ENCODE measurements at regions not wholly inside any gene's neighbourhood (a gene's known extent, or its start where the extent isn't known, plus 50 kb on each side); places are given as distances from the start of the nearest gene placed in this dataset.
A peak's percentile ranks its signal among the peaks of the same experiment; 100 is the strongest.

DNA sequence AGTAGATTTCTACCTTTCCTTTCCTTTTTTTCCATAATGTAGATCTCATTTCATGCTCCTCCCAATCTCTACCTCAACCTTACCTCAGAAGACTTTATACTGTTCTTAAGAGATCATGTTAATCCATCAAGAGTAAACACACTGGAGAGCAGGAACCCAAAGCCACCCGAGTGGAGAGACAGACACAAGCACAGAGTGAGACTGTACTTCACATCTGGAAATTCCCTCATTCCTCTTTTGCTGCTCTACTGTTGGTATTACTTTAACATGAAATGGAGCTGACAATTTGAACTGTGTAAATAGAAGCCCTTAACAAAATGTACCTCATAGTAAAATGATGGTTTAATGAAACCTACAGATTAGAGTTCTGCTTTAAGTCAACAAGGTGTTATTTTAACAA lies 105.7 kb upstream of the RASGEF1B start:
- peak in 1 of 2 donors; percentile 32 for DNase-seq

GRCh38 chr4:81574991-81575390 lies 103.3 kb upstream of the RASGEF1B start:
- DNase-seq: no peak

GRCh38 chr4:81573840-81574239 lies 102.1 kb upstream of the RASGEF1B start:
- DNase-seq: peak in 1 of 2 donors; percentile 44

DNA sequence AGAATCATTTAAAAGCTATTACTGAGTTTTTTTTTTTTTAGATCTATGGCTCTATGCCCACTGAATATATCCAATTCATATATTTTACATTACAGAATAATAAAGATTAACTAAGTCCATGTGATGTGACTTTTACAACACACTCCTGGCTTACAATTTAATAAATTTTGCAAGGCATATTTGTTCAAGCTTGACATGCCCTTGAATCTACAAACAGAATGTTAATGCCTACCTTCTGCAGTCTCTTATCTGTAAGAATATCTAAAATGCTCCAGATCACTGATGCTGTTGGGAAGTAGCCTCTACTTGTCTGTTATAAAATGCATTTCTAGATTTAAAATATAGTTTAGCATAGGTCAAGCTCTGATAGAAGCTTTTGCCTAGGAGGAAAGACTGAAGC lies 100.7 kb upstream of the RASGEF1B start:
- no peak for DNase-seq

- no peak for DNase-seq
Observed at GRCh38 chr4:81571105-81571504, 99.4 kb upstream of the RASGEF1B start.

DNA sequence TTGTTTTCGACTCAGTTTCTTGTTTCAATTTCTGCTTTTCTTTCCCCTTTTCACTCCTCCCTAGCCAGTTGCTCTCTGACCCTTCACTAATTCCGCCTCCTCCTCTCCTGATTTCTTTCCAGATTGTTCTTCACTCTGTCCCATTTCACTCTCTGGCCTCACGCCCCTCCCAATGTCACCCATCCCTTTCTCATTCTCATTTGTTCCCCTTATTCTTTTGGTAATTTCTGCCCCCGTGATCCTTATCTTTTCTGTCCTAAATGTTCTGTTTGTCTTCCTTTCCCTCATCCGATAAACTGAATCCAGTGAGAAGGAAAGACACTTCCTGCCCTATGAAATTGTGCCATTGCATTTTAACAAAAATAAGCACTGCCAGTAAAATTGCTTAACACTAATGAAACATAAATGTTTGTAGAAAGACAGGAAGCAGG lies 94.5 kb upstream of the RASGEF1B start:
- DNase-seq: no peak

DNA sequence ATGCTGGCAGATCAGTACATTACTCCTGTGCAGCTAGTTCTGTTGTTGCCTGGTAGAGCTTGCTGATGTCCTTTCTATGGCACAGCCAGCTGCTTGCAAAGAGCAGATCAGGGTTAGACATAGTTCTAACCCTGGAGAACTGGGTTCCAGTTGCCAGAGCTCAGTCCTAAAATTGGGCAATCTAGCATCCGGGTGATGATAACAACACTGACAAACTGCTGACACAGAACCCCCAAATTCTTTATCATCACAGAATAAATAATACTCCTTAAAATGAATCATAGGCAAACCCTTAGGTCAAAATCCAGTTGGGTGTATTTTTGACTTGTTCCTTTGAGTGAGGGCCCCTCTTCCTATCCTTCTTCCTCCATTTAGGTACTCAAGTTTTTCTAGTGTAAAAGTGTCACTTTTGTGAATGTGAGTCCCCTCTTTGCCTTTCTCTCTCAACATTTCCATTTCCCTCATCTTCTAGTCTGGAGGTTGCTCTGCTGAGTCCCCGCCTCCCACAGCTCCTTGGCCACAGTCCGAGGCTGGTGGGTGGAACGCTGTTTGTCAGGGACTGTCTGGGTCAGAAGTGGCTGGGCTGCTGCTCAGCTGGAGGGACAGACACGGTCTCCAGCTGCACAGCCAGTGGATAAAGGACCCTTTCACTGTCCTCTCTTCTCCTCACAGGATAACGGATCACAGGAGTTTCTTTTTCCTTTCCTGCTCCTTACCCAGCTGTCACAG lies 93.6 kb upstream of the RASGEF1B start:
- peak; percentile 67 to 71 for DNase-seq

DNA sequence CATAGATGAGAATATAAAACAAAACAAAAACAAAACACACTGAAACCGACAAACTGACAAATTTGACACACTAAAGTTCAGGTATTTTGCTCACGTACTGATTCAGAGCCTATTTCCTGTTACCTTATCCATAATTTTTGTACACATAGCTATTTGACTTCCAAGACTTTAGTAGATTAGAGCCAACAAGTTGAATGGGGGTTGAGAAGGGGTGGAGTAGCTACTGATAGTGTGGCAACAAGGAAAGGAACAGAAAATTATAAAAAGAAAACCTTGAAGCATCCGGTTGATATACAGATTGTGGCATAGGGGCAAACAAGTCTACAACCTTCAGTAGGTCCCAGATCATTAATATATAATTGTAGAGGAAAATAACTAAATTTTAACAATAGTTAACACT lies 92.3 kb upstream of the RASGEF1B start:
- DNase-seq: no peak

- DNase-seq: peak; percentile 86 to 89
Observed at GRCh38 chr4:81562093-81562492, 90.4 kb upstream of the RASGEF1B start.

DNA sequence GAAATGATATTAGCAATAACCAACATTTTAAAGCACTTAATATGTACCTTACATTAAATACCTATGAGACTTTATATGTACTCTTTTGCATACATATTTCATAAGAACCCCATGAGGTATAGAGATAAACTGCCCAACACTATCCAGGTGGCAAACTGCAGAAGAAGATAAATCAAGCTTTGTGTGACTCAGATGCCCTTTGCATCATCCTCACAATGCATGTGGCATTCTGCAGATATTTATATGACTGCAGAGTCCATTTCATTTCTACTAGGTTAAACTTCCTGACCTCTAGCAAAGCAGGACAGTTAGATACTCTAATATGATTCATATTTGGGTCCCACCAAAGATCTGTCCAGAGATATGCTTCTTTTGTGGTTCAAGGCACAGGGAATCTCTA lies 85.6 kb upstream of the RASGEF1B start:
- DNase-seq: no peak

GRCh38 chr4:81555489-81555888 lies 83.8 kb upstream of the RASGEF1B start:
- no peak for DNase-seq

- DNase-seq: no peak
Observed at GRCh38 chr4:81552086-81552485, 80.4 kb upstream of the RASGEF1B start.

GRCh38 chr4:81550388-81550859 lies 78.7 kb upstream of the RASGEF1B start:
- no peak for DNase-seq

- no peak for DNase-seq
Observed at GRCh38 chr4:81549984-81550383, 78.3 kb upstream of the RASGEF1B start.

DNA sequence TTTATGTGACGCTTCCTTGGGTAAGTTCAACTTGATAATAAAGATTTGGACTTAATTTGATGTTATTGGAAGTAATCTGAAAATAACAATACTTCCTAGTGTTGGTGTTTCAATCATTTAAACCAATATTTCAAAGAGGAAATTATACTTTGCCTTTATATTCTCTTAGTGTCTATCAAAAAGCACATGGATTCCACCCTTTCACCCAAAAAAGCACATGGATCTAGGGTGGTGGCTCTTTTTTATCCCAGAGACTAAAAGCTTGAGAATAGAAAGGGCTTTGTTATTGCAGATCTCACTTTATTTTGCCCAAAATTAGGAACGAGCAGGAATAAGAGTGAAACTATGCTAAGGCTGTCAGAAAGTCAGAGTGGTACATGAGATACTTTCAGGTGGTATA lies 75.1 kb upstream of the RASGEF1B start:
- DNase-seq: no peak

GRCh38 chr4:81541161-81541945 lies 69.6 kb upstream of the RASGEF1B start:
- no peak for DNase-seq

DNA sequence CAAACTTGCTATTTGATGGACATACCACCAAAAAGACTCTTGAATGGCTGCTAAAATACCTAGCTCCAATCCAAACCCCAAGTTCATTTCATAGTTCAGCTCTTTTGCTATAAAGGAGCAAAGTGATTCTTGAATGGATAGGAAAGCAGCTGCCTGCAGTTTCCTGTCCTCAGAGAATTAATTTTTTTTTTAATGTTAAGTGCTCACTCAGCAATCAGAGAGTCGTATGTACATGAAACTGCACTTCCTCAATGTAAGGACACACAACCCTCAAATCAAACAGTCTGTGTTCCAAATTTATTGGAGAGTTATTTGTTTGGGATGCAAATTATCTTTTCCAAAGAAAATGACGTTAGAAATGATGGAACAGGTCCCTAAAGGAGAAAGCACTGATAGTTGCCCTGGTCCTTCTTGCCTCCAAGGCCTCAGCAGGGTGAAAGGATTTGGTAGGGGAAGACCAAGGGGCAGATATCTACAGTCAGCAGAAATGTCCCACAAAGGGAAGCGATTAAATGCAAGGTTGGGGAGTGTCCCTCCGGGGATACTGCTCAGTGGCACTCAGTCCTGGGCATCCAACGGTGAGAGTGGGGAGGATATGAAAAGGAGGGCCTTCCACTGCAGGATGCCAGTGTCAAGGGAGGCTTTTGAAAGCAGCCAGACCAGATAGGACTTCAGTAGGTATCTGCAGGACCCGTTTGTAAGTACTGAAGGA lies 67.2 kb upstream of the RASGEF1B start:
- DNase-seq: no peak

- DNase-seq: no peak
Observed at GRCh38 chr4:81531410-81531809, 59.7 kb upstream of the RASGEF1B start.

DNA sequence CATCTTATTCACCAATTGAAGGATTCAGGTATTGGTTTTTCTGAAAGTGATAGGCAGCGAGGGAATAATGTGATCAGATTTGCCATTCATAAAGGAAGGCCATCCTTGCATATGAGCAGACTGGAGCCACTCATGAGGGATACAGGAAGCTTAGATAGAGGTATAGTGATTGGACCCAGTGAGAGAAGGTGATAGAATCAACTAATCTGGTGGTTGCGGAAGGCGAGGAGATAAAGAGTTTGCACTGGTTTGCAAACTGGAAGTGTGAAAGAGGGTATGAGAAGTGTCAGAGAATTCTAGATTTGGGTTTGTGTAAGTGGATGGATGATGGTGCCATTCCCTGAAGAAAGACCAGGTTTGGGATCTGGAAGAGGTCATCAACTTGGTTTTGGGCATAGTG lies 57.3 kb upstream of the RASGEF1B start:
- no peak for DNase-seq

GRCh38 chr4:81528200-81528599 lies 56.5 kb upstream of the RASGEF1B start:
- no peak for DNase-seq

DNA sequence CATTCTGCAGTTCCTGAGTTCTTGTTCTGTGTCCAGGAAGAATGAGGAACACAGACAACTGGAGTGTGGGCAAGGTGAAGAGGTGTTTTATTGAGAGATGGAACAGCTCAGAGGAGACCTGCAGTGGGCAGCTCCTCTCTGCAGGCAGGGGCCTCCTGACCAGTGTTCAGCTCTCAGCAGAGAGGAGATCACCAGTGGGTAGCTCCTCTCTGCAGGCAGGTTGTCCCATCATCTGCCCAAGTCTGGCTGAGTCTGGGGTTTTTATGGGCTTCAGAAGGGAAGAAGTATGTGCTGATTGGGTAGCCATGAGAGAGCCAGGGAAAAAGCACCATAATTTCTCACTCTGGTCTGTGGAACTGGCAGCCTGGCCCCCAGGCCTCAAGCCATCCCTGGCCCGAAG lies 56.0 kb upstream of the RASGEF1B start:
- DNase-seq: no peak

GRCh38 chr4:81527115-81527514 lies 55.4 kb upstream of the RASGEF1B start:
- DNase-seq: no peak

DNA sequence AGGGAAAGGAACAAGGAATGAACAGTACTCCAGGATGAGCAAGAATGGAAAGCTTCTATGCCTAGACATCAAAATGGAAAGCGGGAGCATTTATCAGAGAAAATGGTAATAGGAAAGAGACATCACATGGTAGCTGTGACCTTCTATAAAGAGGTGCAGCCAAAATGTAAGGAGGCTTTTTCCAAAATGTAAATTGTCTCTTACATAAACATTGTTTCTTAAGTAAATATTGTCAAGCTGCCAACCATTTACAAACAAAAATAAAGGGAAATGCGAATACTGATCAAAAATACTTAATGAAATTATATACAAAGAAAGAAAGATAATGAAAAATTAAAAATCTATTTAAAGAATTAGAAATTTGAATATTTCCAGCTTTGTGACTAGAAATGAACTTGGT lies 55.0 kb upstream of the RASGEF1B start:
- no peak for DNase-seq

Measured in inflammatory macrophage treated with lipopolysaccharide for 1 hour (primary cell).